PC-9 (cell line): ENCODE measurements at regions not wholly inside any gene's neighbourhood (a gene's known extent, or its start where the extent isn't known, plus 50 kb on each side); places are given as distances from the start of the nearest gene placed in this dataset.

Experiments used
- CTCF ChIP-seq: fragments of 200-600 bp; sonication (generic); conservative IDR thresholded peaks from 2 replicates; pipeline ENCODE4 v1.6.1; 2017; ENCODE audit warnings: mixed run types, antibody characterized with exemption, mild to moderate bottlenecking, moderate library complexity
- EZH2 ChIP-seq: fragments of 200-600 bp; sonication (generic); IDR thresholded peaks from 2 replicates; pipeline ENCODE4 v1.8.0; 2017; ENCODE audit warnings: antibody characterized with exemption, low read depth

DNA sequence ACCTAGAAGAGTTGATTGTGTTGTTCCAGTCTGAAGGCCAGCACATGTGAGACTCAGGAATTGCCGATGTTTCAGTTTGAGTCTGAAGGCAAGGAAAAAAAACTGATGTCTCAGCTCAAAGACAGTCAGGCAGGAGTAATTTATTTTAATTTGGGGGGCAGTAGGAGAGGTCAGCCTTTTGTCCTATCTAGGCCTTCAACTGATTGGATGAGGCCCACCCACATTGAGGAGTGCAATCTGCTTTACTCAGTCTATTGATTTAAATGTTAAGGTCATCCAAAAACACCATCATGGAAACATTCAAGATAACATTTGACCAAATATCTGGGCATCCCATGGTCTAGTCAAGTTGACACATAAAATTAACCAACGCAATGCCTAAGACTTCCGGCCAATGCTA, 288.9 kb downstream of the CDK5RAP2 start:
- TF ChIP-seq EZH2 (no peak), CTCF (no peak)
